Cerebellar cortex (tissue), 1 donor: ENCODE measurements at regions not wholly inside any gene's neighbourhood (a gene's known extent, or its start where the extent isn't known, plus 50 kb on each side); places are given as distances from the start of the nearest gene placed in this dataset.

Source experiments
- DNase-seq: peaks from one replicate; pipeline ENCODE4 v3.0.0-alpha.2; 2015; ENCODE audit warnings: low spot score

- DNase-seq: no peak
Measured at GRCh38 chr10:117716889-117717288, 174.3 kb downstream of the EMX2 start.

GRCh38 chr10:117718986-117719920 is 176.7 kb downstream of the EMX2 start:
- DNase-seq: no peak

- no peak for DNase-seq
Measured at GRCh38 chr10:117720931-117721835, 178.6 kb downstream of the EMX2 start.

GRCh38 chr10:117721873-117722272 is 179.3 kb downstream of the EMX2 start:
- DNase-seq: no peak

- DNase-seq: no peak
Measured at GRCh38 chr10:117723343-117723742, 180.8 kb downstream of the EMX2 start.

GRCh38 chr10:117725993-117726392 is 183.4 kb downstream of the EMX2 start:
- no peak for DNase-seq

GRCh38 chr10:117726596-117727295 is 184.2 kb downstream of the EMX2 start:
- no peak for DNase-seq

GRCh38 chr10:117727421-117727820 is 184.9 kb downstream of the EMX2 start:
- DNase-seq: no peak

- DNase-seq: no peak
Measured at GRCh38 chr10:117728087-117728486, 185.5 kb downstream of the EMX2 start.

GRCh38 chr10:117729156-117729555 is 186.6 kb downstream of the EMX2 start:
- no peak for DNase-seq

GRCh38 chr10:117731121-117731791 is 188.7 kb downstream of the EMX2 start:
- no peak for DNase-seq

- DNase-seq: no peak
Measured at GRCh38 chr10:117734731-117735405, 192.3 kb downstream of the EMX2 start.

- no peak for DNase-seq
Measured at GRCh38 chr10:117736655-117737054, 194.1 kb downstream of the EMX2 start.

GRCh38 chr10:117740088-117740487 is 197.5 kb downstream of the EMX2 start:
- DNase-seq: no peak

- no peak for DNase-seq
Measured at GRCh38 chr10:117740691-117741222, 198.2 kb downstream of the EMX2 start.

GRCh38 chr10:117741524-117741923 is 199.0 kb downstream of the EMX2 start:
- no peak for DNase-seq

- DNase-seq: no peak
Measured at GRCh38 chr10:117743509-117743908, 201.0 kb downstream of the EMX2 start.

- no peak for DNase-seq
Measured at GRCh38 chr10:117745301-117745700, 202.8 kb downstream of the EMX2 start.

- no peak for DNase-seq
Measured at GRCh38 chr10:117746541-117747448, 204.2 kb downstream of the EMX2 start.

GRCh38 chr10:117747636-117748035 is 205.1 kb downstream of the EMX2 start:
- DNase-seq: no peak
